ENCODE measurements at regions not wholly inside any gene's neighbourhood (a gene's known extent, or its start where the extent isn't known, plus 50 kb on each side); places are given as distances from the start of the nearest gene placed in this dataset.

DNA sequence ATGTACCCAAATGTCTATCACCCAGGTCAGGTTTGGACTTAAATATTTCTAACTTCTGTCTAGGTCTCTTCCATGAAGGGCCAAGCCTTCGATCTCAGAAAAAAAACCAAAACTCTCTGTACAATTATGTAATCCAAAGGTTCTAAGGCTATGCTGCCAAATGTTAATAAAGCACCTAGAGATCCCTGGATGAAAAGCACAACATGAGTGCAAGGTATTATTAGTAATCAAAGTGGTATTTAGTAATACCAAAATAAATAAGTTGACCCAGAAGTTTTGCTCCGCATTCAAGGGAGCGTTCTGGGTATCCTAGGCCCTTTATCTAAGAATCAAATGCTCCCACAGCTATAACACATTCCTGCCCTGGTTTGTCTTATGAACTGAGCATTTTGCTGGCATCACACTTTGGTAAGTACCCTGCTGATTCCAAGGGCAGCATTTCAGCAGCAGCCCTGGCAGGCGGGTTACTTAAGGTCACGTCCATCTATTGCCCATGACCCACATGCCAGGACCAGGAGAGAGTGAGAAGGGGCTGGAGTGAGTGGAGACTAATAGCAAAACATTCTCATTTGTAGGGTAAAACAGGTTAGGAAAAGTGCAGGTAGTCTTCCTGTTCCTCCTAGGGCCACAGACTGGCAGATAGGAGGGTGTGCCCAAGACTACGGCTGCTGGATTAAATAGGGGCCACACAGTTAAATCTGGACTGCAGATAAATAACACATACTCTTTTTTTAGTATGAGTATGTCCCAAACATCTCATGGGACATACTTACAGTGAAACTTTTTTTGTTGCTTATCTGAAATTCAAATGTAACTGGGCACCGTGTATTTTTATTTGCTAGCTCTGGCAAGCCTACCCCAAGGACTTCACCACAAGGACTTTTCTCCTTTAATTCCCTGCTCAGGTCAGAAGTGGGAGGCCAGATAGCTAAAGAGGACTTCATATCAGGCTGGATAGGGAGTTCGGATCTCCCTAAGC, 76.0 kb upstream of the SNRK start:
- no peak for DNase-seq (ENCODE audit: extremely low read depth, low read depth)

DNA sequence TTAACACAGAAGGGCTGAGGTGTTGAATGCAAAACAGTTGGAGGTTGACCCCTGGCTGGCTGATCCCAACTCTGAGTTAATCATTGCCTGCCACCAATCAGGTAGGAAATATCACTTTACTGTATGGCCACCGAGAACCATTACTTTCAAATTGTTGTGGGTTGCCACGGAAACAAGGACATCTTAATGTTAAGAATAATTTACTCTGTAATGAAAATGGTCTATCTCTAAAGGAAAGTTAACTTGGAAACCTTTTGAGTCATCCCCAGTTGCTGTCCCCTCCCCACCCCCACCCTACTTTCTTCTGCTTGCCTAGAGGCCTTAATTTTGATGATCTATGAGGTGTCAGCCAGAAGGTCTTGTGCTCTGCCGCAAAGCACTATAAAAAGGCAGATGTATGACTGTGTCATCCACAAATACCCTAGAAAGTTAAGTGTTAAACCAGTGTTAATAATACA, 78.7 kb upstream of the SNRK start:
- no peak for DNase-seq (ENCODE audit: extremely low read depth, low read depth)

DNA sequence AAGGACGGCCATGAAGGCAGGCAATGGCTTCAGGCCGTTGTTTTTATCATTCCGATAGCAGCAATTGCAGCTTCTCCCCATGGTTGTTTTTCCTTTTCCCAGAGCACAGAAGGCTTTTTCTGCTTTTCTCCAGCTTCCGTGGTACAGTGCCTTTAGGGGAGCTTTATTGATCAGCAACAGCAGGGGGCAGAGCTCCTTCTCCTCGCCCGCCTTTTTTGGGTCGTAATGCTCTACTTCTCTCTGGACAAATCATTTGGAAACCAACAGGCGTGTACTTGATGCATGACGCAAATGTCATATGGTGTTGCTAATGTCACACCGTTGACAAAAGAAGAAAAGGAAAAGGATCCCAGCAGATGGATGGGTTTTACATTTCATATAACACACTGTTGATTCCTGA, 79.7 kb upstream of the SNRK start:
- no peak for DNase-seq (ENCODE audit: extremely low read depth, low read depth)

DNA sequence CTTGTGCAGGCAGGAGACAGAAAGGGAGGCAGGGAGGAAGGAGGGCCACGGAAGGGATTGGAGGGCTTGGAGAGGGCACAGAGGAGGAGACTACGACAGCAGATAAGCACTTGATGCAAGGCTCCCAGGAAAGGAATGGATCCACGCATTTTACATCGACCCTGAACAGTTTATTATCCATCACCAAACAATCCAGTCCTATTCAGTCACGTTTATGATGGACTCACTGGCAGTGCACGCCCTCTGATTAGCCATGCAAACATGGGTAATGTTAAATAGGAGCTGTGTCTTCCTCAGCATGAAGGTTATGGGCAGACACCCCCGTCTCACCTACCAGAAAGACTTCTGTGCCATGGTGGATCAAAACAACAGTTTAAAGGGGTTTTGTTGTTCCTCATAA, 80.2 kb upstream of the SNRK start:
- DNase-seq (ENCODE audit: extremely low read depth, low read depth): no peak

DNA sequence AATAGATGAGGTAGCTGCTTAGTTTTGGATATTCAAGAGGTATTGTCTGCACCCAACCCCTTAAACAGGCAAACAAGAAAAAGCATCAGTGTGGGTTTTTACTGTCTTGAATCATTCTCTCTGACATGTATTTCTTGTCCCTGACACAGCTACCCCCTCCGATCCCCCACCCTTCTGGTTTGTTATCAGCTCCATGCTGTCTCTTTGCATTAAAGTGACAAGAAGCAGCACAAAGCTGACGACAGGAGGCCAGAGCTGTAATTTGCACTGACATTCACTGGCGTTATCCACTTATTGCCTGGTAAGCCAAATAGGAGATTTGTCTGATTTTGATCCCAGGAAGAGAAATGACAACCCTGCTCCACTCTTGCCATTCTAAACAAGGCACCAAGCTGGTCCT, 83.3 kb upstream of the SNRK start:
- no peak for DNase-seq (ENCODE audit: extremely low read depth, low read depth)

DNA sequence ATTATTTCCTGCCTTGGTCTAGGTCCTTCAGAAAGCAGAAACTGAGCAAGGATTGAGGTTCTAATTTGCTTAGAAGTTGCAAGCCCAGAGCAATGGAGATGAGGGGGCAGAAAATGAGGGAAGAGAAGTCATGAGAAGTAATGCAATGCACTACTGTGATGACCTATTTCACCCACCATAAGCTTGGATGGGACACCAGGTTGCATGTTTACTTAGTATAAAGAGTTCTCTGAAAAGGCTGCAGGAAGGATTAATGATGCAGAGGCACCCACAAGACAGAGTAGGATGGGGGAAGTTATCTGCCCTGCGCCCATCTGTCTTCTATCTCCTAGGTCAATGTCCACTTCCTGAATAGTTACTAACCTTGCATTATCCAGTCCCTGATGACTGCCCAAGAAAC, 84.8 kb upstream of the SNRK start:
- no peak for DNase-seq (ENCODE audit: extremely low read depth, low read depth)

DNA sequence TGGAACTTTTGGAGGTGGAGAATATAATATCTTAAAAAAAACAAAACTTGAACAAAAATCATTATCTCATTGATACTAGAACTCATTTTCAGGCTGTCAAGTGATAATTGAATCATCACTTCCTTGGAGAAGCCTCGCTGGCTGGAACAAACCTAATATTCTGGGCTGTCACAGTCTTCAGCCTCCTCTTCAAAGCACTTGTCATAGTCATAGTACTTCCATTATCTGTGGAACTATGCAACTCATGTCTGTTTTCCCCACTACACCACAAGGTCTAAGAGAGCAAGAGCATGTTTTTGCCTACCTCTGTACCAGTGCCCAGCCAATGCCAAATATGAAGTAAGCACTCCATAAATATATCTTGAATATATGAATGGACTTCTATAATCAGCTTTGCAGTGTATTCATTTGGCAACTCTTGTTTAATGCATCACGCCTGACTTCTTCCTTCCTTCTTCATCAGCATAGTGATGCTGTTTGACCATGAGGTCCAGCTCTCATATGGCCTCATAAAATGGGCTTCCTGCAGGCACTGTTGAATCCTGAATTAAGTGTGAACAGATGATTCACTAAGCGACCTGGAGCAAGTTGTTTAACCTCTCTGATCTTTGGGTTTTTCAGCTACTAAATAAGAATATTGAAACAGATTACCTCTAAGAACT, 86.6 kb upstream of the SNRK start:
- DNase-seq (ENCODE audit: extremely low read depth, low read depth): no peak

DNA sequence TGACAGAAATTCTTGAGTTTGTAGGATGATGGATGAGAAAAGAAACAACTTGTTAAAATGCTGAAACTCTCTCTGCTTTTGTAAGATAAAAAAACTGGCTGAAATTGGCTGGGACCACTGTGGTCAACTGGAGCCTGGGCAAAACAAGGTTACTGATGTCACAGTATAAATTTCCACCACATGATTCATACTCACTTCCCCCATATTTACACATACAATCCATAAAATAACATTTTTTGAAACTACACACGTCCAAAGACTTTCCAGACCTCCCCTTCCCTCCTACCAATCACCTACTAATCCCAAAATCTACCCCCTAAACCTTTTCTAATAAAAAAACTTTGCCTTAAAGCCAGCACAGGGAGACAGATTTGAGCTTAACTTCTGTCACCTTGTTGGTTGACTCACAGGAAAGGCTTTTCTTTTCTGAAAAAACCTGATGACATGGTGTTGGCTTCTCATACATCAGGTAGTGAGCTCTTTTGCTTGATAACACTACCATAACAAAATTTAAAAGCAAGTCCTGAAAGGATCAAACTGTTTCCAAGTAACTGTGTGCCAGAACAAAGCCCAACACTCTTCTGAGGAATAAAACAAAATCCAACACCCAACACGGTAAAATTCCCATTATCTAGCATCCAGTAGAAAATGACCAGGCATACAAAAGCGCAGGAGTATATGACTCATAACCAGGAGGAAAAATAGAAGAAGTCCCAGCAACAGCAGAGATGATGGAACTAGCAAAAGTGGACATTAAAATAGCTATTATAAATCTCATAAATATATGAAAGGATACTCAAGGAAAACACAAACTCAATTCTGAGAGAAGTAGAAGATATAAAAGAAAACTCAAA, 87.3 kb upstream of the SNRK start:
- no peak for DNase-seq (ENCODE audit: extremely low read depth, low read depth)

DNA sequence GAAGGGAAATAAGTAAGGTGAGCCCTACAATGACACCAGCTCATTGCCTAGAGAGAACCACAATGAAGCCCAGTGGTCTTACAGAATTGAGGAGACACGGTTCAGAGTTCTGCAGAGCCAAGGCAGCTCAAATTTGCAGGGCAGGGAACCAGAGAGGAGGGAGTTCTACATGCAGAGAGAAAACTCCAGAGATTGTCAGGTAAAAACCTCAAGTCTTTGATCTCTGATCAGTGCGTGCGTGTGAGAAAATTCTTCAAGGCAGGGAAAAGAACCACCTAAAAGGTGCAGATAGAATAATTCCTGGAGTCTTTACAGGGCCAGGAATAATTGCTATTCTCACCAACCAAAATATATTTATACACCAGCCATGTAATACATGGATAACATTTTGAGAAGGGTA, 88.0 kb upstream of the SNRK start:
- DNase-seq (ENCODE audit: extremely low read depth, low read depth): no peak

DNA sequence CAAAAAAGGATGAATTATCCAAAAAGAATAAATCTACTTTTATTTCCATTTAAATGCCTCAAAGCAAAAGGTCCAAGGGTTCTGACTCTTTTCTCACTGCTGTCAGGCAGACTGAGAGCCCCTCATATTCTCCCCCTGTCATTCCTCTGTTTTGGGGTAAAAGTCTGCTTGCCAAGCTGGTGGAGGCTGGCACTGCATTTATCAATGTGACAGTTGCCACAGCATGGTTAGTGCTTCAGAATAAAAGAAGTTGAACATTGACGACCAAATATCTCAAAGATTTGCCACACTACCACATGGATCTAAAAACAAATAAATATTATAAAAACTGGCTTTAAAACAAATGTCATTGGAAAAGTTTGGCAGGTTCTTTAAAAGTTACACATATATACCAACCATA, 89.2 kb upstream of the SNRK start:
- no peak for DNase-seq (ENCODE audit: extremely low read depth, low read depth)

DNA sequence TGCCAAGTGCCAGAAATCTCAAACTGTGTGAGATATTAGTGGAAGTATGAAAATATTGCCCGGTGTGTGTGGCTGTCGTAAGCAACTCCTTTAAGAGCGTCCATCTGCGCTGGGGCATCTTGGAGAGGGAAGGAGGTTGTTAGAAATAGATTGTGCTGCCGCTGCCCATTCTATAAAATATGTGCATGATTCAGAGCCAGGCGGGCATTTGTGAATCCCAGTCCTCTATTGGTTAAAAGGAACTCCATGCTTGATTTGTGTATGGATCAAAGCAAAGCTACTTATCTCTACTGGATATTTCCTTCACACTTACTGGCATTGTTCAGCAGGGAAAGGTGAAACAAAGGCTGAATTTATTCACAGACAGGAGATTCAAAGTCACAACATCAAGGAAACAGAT, 89.6 kb upstream of the SNRK start:
- no peak for DNase-seq (ENCODE audit: extremely low read depth, low read depth)

DNA sequence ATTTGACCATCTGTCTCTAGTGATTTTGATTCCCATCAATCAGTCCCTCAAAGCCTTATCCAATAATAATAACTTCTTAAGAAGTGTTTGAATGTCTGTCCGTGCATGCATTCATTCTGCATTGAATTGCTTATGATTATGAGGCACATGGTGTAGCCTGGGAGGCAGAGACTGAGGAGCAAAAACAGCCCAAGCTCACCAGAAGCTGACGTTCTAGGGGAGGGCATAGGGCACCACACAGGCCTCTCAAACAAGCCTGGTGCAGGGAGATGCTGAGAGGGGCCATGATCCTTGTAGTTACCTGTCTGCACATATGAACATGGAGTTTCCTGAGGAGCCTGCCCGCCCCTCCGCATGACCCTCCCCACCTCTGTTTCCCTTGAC, 89.2 kb upstream of the POMGNT2 start:
- DNase-seq (ENCODE audit: extremely low read depth, low read depth): no peak

DNA sequence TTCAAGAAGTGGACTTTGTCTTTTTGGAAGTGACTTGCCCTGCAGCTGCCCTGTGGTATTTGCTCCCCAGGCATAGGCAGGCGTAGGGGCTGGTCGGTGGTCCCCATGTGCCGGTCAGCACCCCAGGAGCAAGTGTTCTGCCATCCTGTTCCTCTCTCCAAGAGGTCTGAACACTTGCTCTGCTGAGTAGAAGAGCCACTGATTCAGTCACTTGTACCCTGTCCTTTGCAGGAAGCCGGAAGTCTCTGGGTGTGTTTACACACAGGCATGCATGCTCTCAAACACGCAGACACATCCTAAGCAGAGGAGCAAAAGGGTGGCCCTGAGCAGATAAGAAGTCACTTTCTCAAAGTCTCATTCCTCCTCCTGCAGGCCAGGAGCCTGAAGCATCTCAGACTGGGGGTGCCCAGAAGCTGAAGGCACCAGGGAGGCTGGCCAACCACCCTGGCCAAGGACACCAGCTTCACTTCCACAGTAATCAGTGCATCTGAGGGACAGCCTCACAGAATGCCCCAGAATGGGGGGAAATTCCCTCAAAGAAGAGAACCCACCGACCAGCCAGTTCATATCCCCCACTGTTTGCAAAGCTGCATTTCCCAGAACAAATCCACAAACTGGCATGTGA, 88.7 kb upstream of the POMGNT2 start:
- no peak for DNase-seq (ENCODE audit: extremely low read depth, low read depth)

DNA sequence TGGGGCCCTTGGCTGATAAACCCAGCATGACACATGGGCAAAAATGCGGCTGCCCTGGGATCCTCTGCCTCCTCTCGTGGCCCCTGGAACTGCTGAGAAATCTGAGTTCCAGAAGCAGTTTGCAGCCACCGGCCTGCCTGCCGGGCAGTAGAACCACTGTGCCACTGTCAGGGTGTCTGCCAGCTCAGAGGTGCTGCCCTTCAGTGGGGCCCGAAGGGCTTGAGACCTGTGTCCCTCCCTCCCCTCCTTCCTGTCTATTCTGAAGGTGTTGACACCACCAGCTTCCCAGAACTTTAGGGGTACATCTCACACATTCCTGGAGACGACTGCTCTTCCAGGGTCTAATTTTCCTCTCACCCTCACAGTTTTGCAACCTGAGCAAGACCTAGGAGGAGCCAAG, 88.2 kb upstream of the POMGNT2 start:
- DNase-seq (ENCODE audit: extremely low read depth, low read depth): no peak

DNA sequence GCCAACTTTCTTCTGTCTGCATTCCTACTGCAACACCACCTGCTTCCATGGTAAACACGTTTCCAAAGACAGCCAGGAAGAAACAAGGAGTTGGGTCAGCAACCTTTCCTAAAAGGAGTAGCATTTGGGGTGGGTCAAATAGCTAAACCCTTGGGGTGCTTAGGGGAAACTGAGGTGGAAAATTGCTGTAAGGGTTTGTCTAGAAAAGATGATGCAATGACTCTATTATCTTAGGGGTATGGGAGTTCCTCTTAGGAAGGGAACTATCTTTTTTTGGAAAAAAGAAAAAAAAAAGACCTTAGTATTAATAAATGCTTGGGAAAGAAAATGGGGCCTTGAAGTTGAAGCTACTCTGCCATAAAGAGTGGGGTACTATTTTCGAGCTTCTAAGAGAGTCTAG, 86.1 kb upstream of the POMGNT2 start:
- DNase-seq (ENCODE audit: extremely low read depth, low read depth): no peak

DNA sequence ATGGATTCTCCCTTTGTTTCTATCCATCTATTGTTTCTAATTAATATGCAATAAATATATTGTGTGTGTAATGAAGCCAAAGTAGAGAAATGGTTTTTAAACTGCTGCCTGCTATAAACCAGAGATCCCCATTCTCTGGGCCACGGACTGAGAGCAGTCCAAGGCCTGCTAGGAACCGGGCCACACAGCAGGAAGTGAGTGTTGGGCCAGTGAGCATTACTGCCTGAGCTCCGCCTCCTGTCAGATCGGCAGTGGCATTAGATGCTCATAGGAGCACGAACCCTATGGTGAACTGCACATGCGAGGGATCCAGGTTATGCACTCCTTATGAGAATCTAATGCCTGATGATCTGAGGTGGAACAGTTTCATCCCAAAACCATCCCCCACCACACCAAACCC, 85.2 kb upstream of the POMGNT2 start:
- DNase-seq (ENCODE audit: extremely low read depth, low read depth): no peak

DNA sequence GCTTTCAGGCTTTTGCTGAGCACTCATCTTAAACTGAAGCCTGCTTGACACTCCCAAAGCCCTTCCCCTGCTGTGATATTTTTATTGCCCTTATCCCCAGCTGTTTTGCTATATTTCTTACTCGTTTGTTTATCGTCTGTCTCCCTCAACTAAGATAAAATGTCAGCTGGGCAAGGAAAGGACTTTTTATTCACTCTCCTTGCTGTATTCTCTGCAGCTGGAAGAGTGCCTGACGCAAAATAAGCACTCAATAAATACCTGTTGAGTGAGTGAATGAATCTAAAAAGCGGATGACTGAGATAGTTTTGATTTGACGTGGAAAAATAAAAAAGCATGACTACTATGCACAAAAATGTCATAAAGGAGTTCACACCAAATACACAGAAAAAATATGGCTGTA, 84.8 kb upstream of the POMGNT2 start:
- DNase-seq (ENCODE audit: extremely low read depth, low read depth): no peak

DNA sequence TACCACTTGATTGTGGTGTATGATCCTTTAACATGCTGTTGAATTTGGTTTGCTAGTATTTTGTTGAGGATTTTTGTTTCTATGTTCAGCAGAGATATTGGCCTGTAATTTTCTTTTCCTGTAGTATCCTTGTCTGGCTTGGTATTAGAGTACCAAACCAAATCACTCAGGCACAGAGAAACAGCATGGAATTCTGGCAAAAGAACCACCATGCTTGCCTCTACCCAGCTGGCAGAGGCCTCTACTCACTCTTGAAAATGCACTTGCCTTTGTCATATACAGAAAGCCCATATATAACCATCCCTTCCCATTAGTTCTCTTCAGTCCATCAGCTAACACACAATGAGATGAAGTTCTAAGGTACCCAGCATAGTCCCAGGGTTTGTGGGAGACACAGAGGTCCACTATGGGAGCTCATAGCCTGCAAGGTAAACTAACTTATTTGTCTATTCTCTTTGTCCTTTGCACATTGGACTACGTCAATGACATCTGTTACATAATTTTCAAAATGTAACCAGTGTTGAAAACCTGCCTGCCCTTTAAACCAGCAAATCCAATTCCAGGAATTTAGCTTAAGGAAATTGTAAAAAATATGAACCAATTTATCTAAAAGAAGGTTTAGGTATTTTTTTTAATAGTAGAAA, 82.1 kb upstream of the POMGNT2 start:
- DNase-seq (ENCODE audit: extremely low read depth, low read depth): no peak

DNA sequence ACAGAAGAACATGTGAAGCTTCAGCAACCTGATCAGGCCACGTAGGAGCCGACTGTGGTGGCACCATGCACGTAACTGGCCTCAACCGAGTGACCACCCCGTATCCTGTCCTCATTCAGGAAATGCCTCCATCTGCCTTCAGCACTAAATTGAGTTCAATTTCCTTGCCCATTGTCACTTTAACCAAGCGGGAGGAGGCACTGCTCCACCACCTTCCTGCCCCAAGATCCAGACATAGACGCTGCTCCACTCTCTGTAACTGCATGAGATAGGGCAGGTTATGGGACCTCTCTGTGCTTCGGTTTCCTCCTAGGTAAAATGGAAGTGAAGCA, 80.1 kb upstream of the POMGNT2 start:
- DNase-seq (ENCODE audit: extremely low read depth, low read depth): no peak

DNA sequence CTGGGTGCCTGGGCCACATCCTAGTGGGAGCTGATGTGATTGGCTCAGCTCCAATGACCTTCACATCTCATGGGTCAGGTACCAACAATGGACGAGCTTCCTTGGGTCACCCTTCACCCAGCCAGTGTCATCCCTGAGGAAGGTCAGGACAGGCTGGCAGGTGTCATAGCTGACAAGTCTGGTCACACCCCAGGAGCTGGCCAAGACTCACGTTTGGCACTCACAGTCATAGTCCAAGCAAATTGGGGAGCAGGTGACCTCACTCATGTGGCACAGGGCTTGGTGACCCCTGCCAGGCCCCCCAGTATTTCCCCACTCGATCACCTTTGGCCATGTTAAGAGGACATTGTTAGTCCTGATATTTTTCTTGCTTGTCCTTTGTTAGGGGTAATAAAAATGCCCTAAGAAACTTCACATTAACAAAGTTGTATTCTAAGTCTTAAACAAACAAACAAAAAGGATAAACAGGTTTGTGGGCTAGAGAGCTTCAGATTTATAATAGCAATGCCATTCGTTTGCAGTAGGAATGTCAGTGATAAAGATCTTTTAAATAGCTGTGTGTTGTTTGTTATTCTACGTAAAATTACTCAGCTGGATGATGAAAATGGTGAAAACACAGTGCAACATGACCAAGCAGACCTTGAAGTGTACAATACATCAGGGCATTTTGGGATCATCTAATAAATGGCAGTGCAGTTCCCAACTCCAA, 79.5 kb upstream of the POMGNT2 start:
- DNase-seq (ENCODE audit: extremely low read depth, low read depth): peak; percentile 60

Measured in NCI-H460 (cell line).